ENCODE measurements at regions not wholly inside any gene's neighbourhood (a gene's known extent, or its start where the extent isn't known, plus 50 kb on each side); places are given as distances from the start of the nearest gene placed in this dataset.

- peak; percentile 76 to 86 (median 80) for DNase-seq (ENCODE audit: low read depth in 3 of 3)
Observed at GRCh38 chr1:212558693-212559480, 49.7 kb upstream of the ATF3 start.
